ENCODE measurements at regions not wholly inside any gene's neighbourhood (a gene's known extent, or its start where the extent isn't known, plus 50 kb on each side); places are given as distances from the start of the nearest gene placed in this dataset.

DNA sequence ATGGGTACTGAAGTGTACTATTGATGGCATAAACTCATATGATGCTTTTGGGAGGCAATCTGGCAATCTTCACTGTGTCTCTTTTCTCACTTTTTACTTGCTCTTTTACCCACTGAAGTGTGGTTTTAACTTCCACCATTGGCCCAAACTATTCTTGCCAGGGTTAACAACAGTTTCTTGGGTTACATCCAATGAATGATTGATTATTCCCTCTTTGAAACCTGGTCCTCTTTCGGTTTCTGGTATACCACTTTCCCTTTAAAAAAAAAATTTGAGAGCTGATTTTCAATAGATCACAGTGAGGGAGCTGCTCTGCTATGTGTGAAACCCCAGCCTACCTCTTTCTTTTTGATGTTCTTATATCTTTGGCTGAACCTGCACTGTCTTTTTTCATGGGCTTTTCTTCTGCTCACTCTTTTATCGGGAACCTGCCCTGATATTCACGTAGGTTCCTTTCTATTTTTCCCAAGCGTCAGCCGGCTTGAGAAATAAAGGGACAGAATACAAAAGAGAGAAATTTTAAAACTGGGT, 56.1 kb upstream of the OR4E1 start:
- CTCF ChIA-PET (ENCODE audit: partially characterized antibody) = interaction anchor here (0.5 to 2.8 kb wide), 4 partner anchors 9 to 359 kb away, joined by 3 to 12 read pairs (median 4); no protein-coding TSS in a partner anchor
- H3K56ac ChIP-seq (replicated peaks; ENCODE audit: insufficient read length, low read depth, low read length) = no peak overlapping the region
- POLR2A ChIA-PET (ENCODE audit: partially characterized antibody) = no interaction called here

More for the DNA sequence above, 56.1 kb upstream of the OR4E1 start:
- Histone ChIP-seq H3K36me3 (ENCODE audit: control insufficient read depth in 2 of 4, insufficient read depth in 4 of 4, low read length in 3 of 4) (no peaks in the 10 kb centered on the region), H3K4ac (replicated peaks; ENCODE audit: insufficient read length, low read depth, low read length) (no peak overlapping the region), H2AFZ (ENCODE audit: low read length) (no peak overlapping the region; the same call in 1 of the 2 replicates), H2AK5ac (ENCODE audit: low read depth, low read length) (no peak overlapping the region), H2BK12ac (ENCODE audit: low read depth, low read length) (no peak overlapping the region), H2BK15ac (ENCODE audit: low read length) (no peak overlapping the region), H3K23ac (ENCODE audit: insufficient read length) (no peak overlapping the region), H2BK5ac (ENCODE audit: low read depth, low read length) (no peak overlapping the region), H3K14ac (ENCODE audit: insufficient read length) (no peak overlapping the region), H4K5ac (ENCODE audit: insufficient read length, low read depth, low read length) (no peak overlapping the region), H3K27ac (ENCODE audit: low read depth, low read length) (no peak overlapping the region), H4K8ac (ENCODE audit: extremely low read depth, insufficient read depth, low read length) (no peak overlapping the region), H3K4me2 (ENCODE audit: insufficient read depth in 1 of 2, low read depth in 2 of 2, low read length in 2 of 2) (peak overlapping the region in 1 of 2 experiments; percentile 0; a peak in 1 of 4 replicates), H4K20me1 (replicated peaks in 1 of 2; ENCODE audit: control insufficient read depth in 1 of 2, insufficient read depth in 2 of 2, low read length in 2 of 2) (no peaks in the 10 kb centered on the region), H3K27me3 (replicated peaks in 1 of 4; ENCODE audit: control insufficient read depth in 3 of 4, extremely low read depth in 1 of 4, insufficient read depth in 3 of 4, low read length in 3 of 4) (no peaks in the 10 kb centered on the region; a peak in 1 of 7 replicates), H2BK120ac (replicated peaks; ENCODE audit: low read depth, low read length) (no peak overlapping the region), H4K91ac (replicated peaks; ENCODE audit: insufficient read length, low read length) (no peak overlapping the region), H3K79me1 (ENCODE audit: low read depth, low read length) (no peaks in the 10 kb centered on the region), H3K4me1 (replicated peaks in 1 of 4; ENCODE audit: control insufficient read depth in 3 of 4, insufficient read depth in 4 of 4, low read length in 3 of 4) (peaks cover 0 to 2% (median 0%) of the 10 kb centered on the region in 4 experiments; a peak in 1 of 7 replicates), H3K23me2 (ENCODE audit: low read depth, low read length) (no peaks in the 10 kb centered on the region), H3K9ac (replicated peaks in 1 of 4; ENCODE audit: extremely low read depth in 1 of 4, low read depth in 3 of 4, low read length in 3 of 4) (no peak overlapping the region), H3K79me2 (ENCODE audit: control insufficient read depth in 1 of 2, insufficient read depth in 2 of 2, low read length in 2 of 2) (no peaks in the 10 kb centered on the region), H3K4me3 (ENCODE audit: extremely low read depth in 1 of 4, insufficient read depth in 2 of 4, low read depth in 3 of 4, low read length in 4 of 4) (peak overlapping the region in 1 of 4 experiments; percentile 13; a peak in 1 of 8 replicates), H3K18ac (ENCODE audit: extremely low read depth, low read length) (no peak overlapping the region), H3K9me3 (ENCODE audit: insufficient read depth in 2 of 2, low read depth in 1 of 2, low read length in 1 of 2) (no peaks in the 10 kb centered on the region), H2BK20ac (ENCODE audit: low read length) (no peak overlapping the region)
- WGBS, 2 experiments (ENCODE audit: extremely low coverage in 1 of 2, insufficient coverage in 1 of 2, insufficient read length in 1 of 2, insufficient replicate concordance in 2 of 2, low coverage in 1 of 2, low lambda C conversion rate in 2 of 2, missing lambda C conversion rate in 1 of 2) = 60% methylated on average over 5 of the region's 5 CpGs; no CpG with 5 or more reads in 1 of the 2 experiments
- no peak for FAIRE-seq
- DNase-seq (ENCODE audit: low read depth in 1 of 2, low spot score in 2 of 2) = no peak
- TF ChIP-seq KDM4A (IDR thresholded peaks at IDR 0.05; ENCODE audit: low read depth, low read length, severe bottlenecking) = no peak
- TF ChIP-seq EGR1 (IDR thresholded peaks at IDR 0.05; ENCODE audit: borderline replicate concordance, low read depth, low read length) = no peak
- TF ChIP-seq POLR2AphosphoS5 (IDR thresholded peaks at IDR 0.05; ENCODE audit: low read depth, low read length) = no peak
- no peak for TF ChIP-seq HDAC6 (IDR thresholded peaks at IDR 0.05; ENCODE audit: low read depth, low read length)
- no peak for TF ChIP-seq GTF2F1 (IDR thresholded peaks at IDR 0.05; ENCODE audit: borderline replicate concordance, low read depth, low read length)
